SK-N-SH (cell line): ENCODE measurements at regions not wholly inside any gene's neighbourhood (a gene's known extent, or its start where the extent isn't known, plus 50 kb on each side); places are given as distances from the start of the nearest gene placed in this dataset.

Experiments used
- CHD2 ChIP-seq: fragments of 150-350 bp; IDR thresholded peaks from 2 replicates; pipeline ENCODE4 v1.6.1; 2018; ENCODE audit warnings: low read length; ENCODE audit not compliant: partially characterized antibody
- CTCF ChIP-seq: fragments of 200-600 bp; sonication (generic); IDR thresholded peaks from 2 replicates; pipeline ENCODE4 v1.6.1; 2017; ENCODE audit warnings: antibody characterized with exemption, mild to moderate bottlenecking, moderate library complexity
- MXI1 ChIP-seq: IDR thresholded peaks from 2 replicates; pipeline ENCODE4 v1.6.1; 2012; ENCODE audit warnings: mild to moderate bottlenecking, low read depth, low read length, improper control_type of control experiment
- NFIC ChIP-seq: IDR thresholded peaks from 2 replicates; pipeline ENCODE4 v1.4.0; 2012; ENCODE audit warnings: borderline replicate concordance
- RAD21 ChIP-seq: IDR thresholded peaks from 2 replicates; pipeline ENCODE4 v1.6.1; 2012; ENCODE audit warnings: mild to moderate bottlenecking, low read length
- SMC3 ChIP-seq: IDR thresholded peaks from 2 replicates; pipeline ENCODE4 v1.6.1; 2012; ENCODE audit warnings: low read depth, low read length, improper control_type of control experiment

DNA sequence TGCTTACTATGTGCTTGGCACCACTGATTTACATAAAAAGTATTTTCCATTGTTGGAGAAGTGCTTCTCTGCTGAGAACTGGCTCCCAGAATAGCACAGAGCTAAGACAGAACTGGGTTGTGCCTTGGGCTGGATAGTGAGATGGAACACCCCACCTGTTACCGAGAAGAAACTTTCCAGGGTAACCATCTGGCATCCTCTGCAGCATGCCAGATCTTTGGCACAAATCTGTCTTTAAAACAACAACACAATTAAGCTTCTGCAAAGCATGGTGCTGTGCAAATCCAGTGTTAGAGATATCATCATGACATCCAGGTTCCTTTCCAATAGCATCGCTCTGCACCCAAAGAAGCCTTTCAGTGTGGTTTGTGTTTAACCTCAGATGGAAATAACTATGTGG is 202.5 kb upstream of the RFC3 start:
- TF ChIP-seq CHD2 (no peak), CTCF (no peak), MXI1 (no peak), RAD21 (no peak), SMC3 (no peak), NFIC (no peak)
